Naive B cell (primary cell): ENCODE measurements at regions not wholly inside any gene's neighbourhood (a gene's known extent, or its start where the extent isn't known, plus 50 kb on each side); places are given as distances from the start of the nearest gene placed in this dataset.

Experiments
- ATAC-seq, 2 donors: fragments of 150-1000 bp; cut with Tn5 transposase; 2 replicates each; pipeline ENCODE4 v1.10.0; 2021; ENCODE audit warnings: low read depth in 2 of 2, mild to moderate bottlenecking in 2 of 2, moderate library complexity in 2 of 2
- DNase-seq: peaks from one replicate; pipeline ENCODE4 v3.0.0; 2022
- H3K27ac Mint-ChIP-seq, 6 donors: one replicate each; pipeline ENCODE4 v1.8.0; 2020 to 2022; ENCODE audit warnings: mild to moderate bottlenecking in 6 of 6, mixed read lengths in 6 of 6, moderate library complexity in 5 of 6, inconsistent platforms in 2 of 6
- H3K27me3 Mint-ChIP-seq, 3 donors: one replicate each; pipeline ENCODE4 v1.8.0; 2021 to 2022; ENCODE audit warnings: mixed read lengths in 3 of 3, mild to moderate bottlenecking in 1 of 3
- H3K36me3 Mint-ChIP-seq, 2 donors: one replicate each; pipeline ENCODE4 v1.8.0; 2020 to 2022; ENCODE audit warnings: mixed read lengths in 2 of 2, inconsistent platforms in 1 of 2, mild to moderate bottlenecking in 1 of 2
- H3K4me1 Mint-ChIP-seq, 3 donors: one replicate each; pipeline ENCODE4 v1.8.0; 2020 to 2022; ENCODE audit warnings: mixed read lengths in 3 of 3, inconsistent platforms in 1 of 3, mild to moderate bottlenecking in 1 of 3, moderate library complexity in 1 of 3
- H3K4me3 Mint-ChIP-seq, 8 donors: one replicate each; pipeline ENCODE4 v1.8.0; 2020 to 2022; ENCODE audit warnings: mild to moderate bottlenecking in 8 of 8, mixed read lengths in 8 of 8, moderate library complexity in 8 of 8, inconsistent platforms in 2 of 8
- H3K9me3 Mint-ChIP-seq, 7 donors: one replicate each; pipeline ENCODE4 v1.8.0; 2020 to 2022; ENCODE audit warnings: mixed read lengths in 7 of 7, mild to moderate bottlenecking in 5 of 7, inconsistent platforms in 2 of 7, moderate library complexity in 1 of 7

DNA sequence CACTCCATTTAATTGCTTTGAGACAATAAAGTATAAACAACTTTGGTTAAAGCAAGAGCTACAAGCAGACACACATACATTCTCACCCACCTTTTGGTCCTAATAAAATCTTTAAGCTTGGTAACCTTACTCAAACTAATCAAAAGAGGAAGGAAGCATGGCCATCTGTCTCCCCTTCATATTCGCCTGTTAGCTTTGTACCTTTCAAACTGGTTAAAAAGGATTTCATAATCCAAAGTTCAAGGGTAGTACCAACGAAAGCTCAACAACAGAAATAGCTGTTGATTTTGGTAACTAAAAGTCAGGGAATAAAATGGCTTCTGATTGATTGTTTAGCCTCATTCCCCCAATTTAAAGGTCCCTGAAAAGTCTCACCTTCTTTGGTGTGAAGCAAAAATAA lies 456.9 kb downstream of the BCAT1 start:
- H3K4me3 Mint-ChIP-seq, result peak overlapping the region in 1 of 8 donors; percentile 10
- no peaks in the 10 kb centered on the region for H3K27me3 Mint-ChIP-seq
- H3K27ac Mint-ChIP-seq, result peak overlapping the region in 2 of 6 donors; percentile 32 to 70

DNA sequence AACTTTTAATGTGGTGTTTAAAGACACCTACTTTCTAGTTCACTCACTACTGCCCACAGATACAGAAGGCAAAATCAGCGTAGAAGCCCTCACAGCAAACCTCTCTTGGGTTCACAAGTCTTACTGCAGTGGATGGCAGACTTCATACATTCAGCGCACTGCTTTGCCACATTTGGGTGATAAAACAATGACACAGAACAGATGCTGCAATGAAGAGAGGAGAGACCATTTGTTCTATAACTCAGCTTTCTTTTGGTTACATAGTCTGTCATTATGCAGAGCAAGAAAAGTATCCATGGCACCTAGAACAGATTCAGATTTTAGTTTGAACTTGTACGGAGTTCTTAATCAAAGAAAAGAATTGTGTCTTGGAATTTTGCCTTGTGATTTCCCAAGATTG lies 459.0 kb downstream of the BCAT1 start:
- H3K27me3 Mint-ChIP-seq, result no peaks in the 10 kb centered on the region
- no peak overlapping the region for H3K4me3 Mint-ChIP-seq
- H3K9me3 Mint-ChIP-seq, result no peaks in the 10 kb centered on the region
- ATAC-seq (no peak), DNase-seq (no peak)
- no peak overlapping the region for H3K27ac Mint-ChIP-seq
- peaks cover 0 to 13% (median 4%) of the 10 kb centered on the region in 3 donors for H3K4me1 Mint-ChIP-seq
- H3K36me3 Mint-ChIP-seq, result no peaks in the 10 kb centered on the region

More for the DNA sequence above, 456.9 kb downstream of the BCAT1 start:
- Mint-ChIP-seq H3K9me3 (no peaks in the 10 kb centered on the region), H3K4me1 (peaks cover 0 to 13% (median 4%) of the 10 kb centered on the region in 3 donors), H3K36me3 (no peaks in the 10 kb centered on the region)
- ATAC-seq (peak; percentile 40 to 42), DNase-seq (no peak)

GRCh38 chr12:24488906-24489619 lies 459.8 kb downstream of the BCAT1 start:
- Mint-ChIP-seq H3K4me3 (no peak overlapping the region), H3K4me1 (peaks cover 0 to 13% (median 4%) of the 10 kb centered on the region in 3 donors)
- no peak for ATAC-seq

DNA sequence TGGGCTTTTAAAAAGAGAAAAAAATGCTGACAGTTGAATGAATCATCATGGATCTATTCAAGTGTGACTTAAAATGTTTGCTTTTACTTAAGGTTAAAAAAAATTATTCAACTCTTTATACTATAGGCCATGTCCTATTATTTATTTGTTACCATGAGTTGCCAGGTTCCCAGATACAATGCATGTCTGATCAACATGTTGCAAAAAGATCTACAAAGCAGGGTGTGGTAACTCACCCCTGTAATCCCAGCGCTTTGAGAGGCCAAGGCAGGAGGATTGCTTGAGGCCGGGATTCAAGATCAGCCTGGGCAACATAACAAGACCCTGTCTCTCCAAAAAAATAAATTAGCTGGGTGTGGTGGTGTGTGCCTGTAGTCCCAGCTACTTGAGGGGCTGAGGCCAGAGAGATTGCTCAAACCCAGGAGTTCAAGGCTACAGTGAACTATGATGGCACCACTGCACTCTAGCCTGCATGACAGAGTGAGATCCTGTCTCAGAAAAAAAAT lies 460.8 kb downstream of the BCAT1 start:
- Mint-ChIP-seq H3K36me3 (no peaks in the 10 kb centered on the region), H3K4me1 (peaks cover 0 to 13% (median 4%) of the 10 kb centered on the region in 3 donors), H3K27ac (no peak overlapping the region), H3K9me3 (no peaks in the 10 kb centered on the region), H3K27me3 (no peaks in the 10 kb centered on the region), H3K4me3 (no peak overlapping the region)
- no peak for ATAC-seq
- no peak for DNase-seq

More at GRCh38 chr12:24488906-24489619, 459.8 kb downstream of the BCAT1 start:
- Mint-ChIP-seq H3K27ac (no peak overlapping the region), H3K36me3 (no peaks in the 10 kb centered on the region), H3K9me3 (no peaks in the 10 kb centered on the region), H3K27me3 (no peaks in the 10 kb centered on the region)
- DNase-seq, result no peak

- H3K4me3 Mint-ChIP-seq, result no peak overlapping the region
- H3K9me3 Mint-ChIP-seq, result no peaks in the 10 kb centered on the region
- no peaks in the 10 kb centered on the region for H3K36me3 Mint-ChIP-seq
- H3K27me3 Mint-ChIP-seq, result no peaks in the 10 kb centered on the region
- no peak overlapping the region for H3K27ac Mint-ChIP-seq
- ATAC-seq, result no peak
- no peak for DNase-seq
- peaks cover 0 to 13% (median 4%) of the 10 kb centered on the region in 3 donors for H3K4me1 Mint-ChIP-seq
These were observed 461.3 kb downstream of the BCAT1 start for GRCh38 chr12:24487606-24488005.

DNA sequence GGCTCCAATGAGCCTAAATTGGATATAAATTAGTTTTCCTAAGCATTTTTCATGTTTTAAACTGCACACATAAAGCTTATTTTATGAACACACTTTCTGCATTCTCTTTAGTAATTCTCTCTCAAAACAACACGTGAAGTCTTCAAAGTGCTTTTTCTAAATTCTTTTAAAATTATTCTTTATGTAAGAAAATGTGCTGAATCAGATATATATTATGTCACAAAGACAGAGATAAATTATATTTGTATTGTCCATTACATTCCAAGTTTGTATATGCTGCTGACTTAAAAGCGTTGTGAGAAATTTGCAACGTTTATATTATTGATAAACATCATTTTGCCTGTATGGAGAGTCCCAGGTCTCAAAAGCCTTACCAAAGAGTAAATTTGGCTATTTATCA lies 465.2 kb downstream of the BCAT1 start:
- peaks cover under 1 to 5% (median 2%) of the 10 kb centered on the region in 3 donors for H3K27me3 Mint-ChIP-seq
- ATAC-seq (no peak), DNase-seq (no peak)
- H3K36me3 Mint-ChIP-seq, result no peaks in the 10 kb centered on the region
- H3K4me3 Mint-ChIP-seq, result no peak overlapping the region
- H3K9me3 Mint-ChIP-seq, result no peaks in the 10 kb centered on the region
- H3K4me1 Mint-ChIP-seq, result no peaks in the 10 kb centered on the region
- no peak overlapping the region for H3K27ac Mint-ChIP-seq

- DNase-seq (no peak), ATAC-seq (no peak)
- Mint-ChIP-seq H3K4me3 (no peak overlapping the region), H3K27me3 (peaks cover 4 to 11% (median 4%) of the 10 kb centered on the region in 3 donors), H3K36me3 (no peaks in the 10 kb centered on the region), H3K9me3 (no peaks in the 10 kb centered on the region), H3K27ac (no peak overlapping the region), H3K4me1 (no peaks in the 10 kb centered on the region)
These were observed 465.9 kb downstream of the BCAT1 start for GRCh38 chr12:24482882-24483604.

DNA sequence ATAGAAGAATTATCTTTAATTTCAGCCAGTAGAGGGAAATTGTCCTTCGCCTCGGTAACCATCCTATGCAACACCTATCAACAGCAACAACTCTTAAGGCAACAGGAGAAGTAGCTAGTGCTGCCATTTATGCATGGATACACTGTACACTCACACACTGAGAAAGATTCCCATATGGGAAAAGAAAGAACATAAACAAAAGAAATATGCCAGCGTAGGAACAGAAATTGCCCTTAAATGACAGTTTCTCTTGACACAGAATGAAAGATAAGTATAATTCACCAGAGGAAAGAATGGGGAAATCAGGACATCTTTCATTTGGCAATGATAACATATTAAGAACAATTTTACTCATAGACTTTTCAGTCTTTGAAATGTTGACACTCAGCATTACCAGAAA lies 466.9 kb downstream of the BCAT1 start:
- Mint-ChIP-seq H3K4me3 (no peak overlapping the region), H3K27ac (no peak overlapping the region), H3K9me3 (no peaks in the 10 kb centered on the region), H3K4me1 (no peaks in the 10 kb centered on the region), H3K27me3 (peaks cover 4 to 11% (median 4%) of the 10 kb centered on the region in 3 donors), H3K36me3 (no peaks in the 10 kb centered on the region)
- ATAC-seq, result no peak
- DNase-seq, result no peak

- no peak overlapping the region for H3K27ac Mint-ChIP-seq
- H3K36me3 Mint-ChIP-seq, result no peaks in the 10 kb centered on the region
These were observed 468.0 kb downstream of the BCAT1 start for GRCh38 chr12:24480766-24481449.

GRCh38 chr12:24479131-24479530 lies 469.8 kb downstream of the BCAT1 start:
- Mint-ChIP-seq H3K27me3 (peaks cover 4 to 11% (median 4%) of the 10 kb centered on the region in 3 donors), H3K9me3 (no peaks in the 10 kb centered on the region), H3K27ac (no peak overlapping the region), H3K36me3 (no peaks in the 10 kb centered on the region), H3K4me1 (no peaks in the 10 kb centered on the region), H3K4me3 (no peak overlapping the region)
- ATAC-seq (no peak), DNase-seq (no peak)

More at GRCh38 chr12:24480766-24481449, 468.0 kb downstream of the BCAT1 start:
- Mint-ChIP-seq H3K4me3 (no peak overlapping the region), H3K27me3 (peaks cover 4 to 11% (median 4%) of the 10 kb centered on the region in 3 donors), H3K4me1 (no peaks in the 10 kb centered on the region), H3K9me3 (no peaks in the 10 kb centered on the region)
- no peak for ATAC-seq
- DNase-seq, result no peak

GRCh38 chr12:24478254-24478653 lies 470.6 kb downstream of the BCAT1 start:
- Mint-ChIP-seq H3K36me3 (no peaks in the 10 kb centered on the region), H3K27ac (no peak overlapping the region), H3K4me1 (no peaks in the 10 kb centered on the region), H3K27me3 (peaks cover 4 to 11% (median 4%) of the 10 kb centered on the region in 3 donors), H3K9me3 (no peaks in the 10 kb centered on the region), H3K4me3 (no peak overlapping the region)
- no peak for ATAC-seq
- no peak for DNase-seq

DNA sequence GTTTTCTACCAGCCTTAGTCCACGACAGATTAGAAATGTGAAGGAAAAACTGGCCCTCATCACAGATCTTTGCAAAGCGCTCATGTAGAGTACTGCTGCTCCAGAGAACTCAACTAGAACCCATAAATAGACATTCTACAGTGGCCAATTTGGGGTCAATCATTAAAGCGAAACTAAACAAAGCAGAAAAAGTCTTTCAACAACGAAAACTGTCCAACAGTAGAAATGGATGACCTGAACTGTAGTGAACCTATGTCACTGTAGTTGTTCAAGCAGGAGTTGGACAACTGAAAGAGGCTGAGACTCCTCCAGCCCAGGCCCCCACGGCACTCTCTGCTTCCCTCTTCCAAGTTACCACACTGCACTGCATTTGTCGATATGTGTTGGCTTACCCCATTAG lies 472.6 kb downstream of the BCAT1 start:
- ATAC-seq (no peak), DNase-seq (no peak)
- H3K4me1 Mint-ChIP-seq, result no peaks in the 10 kb centered on the region
- no peak overlapping the region for H3K27ac Mint-ChIP-seq
- no peaks in the 10 kb centered on the region for H3K36me3 Mint-ChIP-seq
- H3K4me3 Mint-ChIP-seq, result no peak overlapping the region
- H3K9me3 Mint-ChIP-seq, result no peaks in the 10 kb centered on the region
- peaks cover 4 to 11% (median 4%) of the 10 kb centered on the region in 3 donors for H3K27me3 Mint-ChIP-seq

GRCh38 chr12:24475337-24475736 lies 473.6 kb downstream of the BCAT1 start:
- no peak for ATAC-seq

More at GRCh38 chr12:24475337-24475736, 473.6 kb downstream of the BCAT1 start:
- H3K36me3 Mint-ChIP-seq, result no peaks in the 10 kb centered on the region
- H3K27ac Mint-ChIP-seq, result no peak overlapping the region
- no peak for DNase-seq
- no peak overlapping the region for H3K4me3 Mint-ChIP-seq
- H3K4me1 Mint-ChIP-seq, result no peaks in the 10 kb centered on the region
- no peaks in the 10 kb centered on the region for H3K9me3 Mint-ChIP-seq
- peaks cover 4 to 11% (median 4%) of the 10 kb centered on the region in 3 donors for H3K27me3 Mint-ChIP-seq
